SH-SY5Y (cell line): ENCODE measurements at regions not wholly inside any gene's neighbourhood (a gene's known extent, or its start where the extent isn't known, plus 50 kb on each side); places are given as distances from the start of the nearest gene placed in this dataset.

Experiments
- GATA2 ChIP-seq: IDR thresholded peaks from 2 replicates; pipeline ENCODE4 v1.6.1; 2011; ENCODE audit warnings: mild to moderate bottlenecking, low read depth, low read length
- GATA3 ChIP-seq: IDR thresholded peaks from 2 replicates; pipeline ENCODE4 v1.6.1; 2011; ENCODE audit warnings: low read depth, mild to moderate bottlenecking, low read length, moderate library complexity

DNA sequence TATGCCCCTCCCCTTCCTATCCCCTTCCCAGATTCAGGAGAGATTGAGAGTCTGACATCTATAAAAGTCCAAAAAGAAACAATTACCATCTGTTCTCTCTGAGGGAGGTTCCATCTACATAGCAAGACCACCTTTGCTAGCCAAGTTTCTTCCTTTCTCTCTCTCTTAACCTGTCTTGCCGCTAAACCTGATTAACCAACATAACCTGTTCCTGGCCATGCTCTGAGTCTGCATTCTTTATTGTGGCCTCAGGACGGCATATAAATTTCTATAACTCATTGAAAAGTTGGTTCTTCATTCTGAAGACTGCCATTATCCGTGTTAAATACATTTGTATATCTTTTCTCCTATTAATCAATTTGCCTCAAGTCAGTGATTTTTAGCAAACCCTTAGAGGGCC lies 594.0 kb downstream of the KCNH5 start:
- TF ChIP-seq GATA2 (no peak), GATA3 (no peak)

DNA sequence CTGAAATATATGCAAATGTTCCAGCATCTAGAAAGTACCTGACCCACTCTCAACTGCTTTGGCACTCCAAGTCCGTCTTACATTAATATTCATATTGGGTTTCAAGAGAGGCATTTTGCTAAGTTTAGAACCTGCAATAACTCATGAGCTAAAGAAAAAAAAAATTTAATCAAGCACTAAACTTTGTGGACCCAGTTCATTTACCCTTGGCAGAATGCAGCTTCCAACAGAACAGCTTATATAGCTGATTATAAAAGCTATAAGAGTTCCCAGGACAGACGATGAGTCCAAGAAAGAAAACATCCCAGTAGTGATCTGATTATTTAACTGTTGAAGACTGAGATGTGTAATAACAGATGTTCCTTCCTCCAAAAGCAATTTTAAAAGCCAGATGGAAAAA lies 592.0 kb downstream of the KCNH5 start:
- TF ChIP-seq GATA3 (no peak), GATA2 (no peak)

DNA sequence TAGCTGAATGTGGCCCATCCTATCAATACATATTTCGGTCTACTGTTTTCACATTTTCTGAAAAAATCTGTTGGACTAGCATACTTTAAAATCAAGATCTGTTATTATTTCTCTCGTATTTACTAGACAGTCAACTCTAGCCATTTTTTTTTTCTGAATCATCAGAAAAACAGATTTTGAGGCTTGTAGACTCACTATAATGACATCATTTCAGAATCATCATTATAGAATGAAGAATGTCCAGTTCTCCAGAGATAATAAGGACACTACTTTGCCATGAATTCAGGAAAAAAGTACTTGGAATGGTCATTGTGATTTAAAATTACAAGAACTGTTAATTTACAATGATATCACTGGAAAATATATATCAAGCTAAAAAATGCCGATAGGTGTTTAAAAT lies 589.8 kb downstream of the KCNH5 start:
- TF ChIP-seq GATA3 (no peak), GATA2 (no peak)

DNA sequence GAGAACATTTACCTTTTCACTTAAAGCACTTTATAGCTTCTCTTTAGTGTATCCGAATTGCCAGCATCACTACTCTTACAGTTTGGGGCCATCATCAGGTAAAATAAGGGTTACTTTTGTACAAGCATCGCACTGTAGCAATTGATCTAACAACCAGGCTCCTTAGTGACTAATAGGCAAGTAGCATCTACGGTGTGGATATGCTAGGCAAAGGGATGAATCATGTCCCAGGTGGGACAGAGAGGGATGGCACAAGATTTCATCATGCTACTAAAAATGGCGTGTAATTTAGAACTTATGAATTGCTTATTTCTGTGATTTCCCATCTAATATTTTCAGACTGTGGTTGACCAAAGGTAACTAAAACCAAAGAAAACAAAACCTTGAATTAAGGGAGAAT lies 582.3 kb downstream of the KCNH5 start:
- TF ChIP-seq GATA2 (no peak), GATA3 (no peak)

DNA sequence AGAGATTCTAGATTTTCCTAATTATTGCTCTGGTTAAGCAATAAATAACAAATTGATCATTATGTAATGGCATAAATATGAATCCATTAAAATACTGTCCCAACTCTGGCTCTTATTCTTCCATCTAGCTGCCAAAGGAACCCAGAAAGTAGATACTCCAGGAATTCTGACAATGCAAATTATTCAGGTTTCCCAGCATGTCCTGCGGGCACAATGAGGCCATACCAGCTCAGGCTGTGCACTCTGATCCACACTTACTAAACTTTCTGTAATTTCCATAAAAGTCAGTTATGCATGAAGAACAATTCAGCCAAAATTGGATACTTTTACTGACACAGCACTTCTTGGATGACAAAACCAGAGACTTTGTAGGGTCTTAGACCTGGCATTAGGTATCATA lies 576.3 kb downstream of the KCNH5 start:
- TF ChIP-seq GATA3: no peak
- TF ChIP-seq GATA2: no peak

DNA sequence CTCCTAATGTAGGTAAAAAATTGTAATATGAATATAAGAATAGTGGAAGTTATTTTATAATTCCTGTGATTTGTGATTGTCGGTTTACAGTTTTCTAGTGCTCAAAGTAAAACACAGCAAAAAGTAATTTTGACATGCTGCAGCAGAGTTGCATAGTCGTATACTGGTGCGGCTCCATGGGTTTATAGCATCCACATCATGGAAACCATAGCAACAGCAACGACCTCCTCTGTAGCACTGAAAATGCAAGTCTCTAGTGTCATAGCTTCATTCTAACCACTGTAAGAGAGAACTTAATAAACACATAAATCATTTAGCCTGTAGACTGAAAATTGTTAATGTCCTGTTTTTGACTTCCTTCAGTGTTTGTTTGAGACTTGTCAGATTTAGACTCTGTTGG lies 574.3 kb downstream of the KCNH5 start:
- TF ChIP-seq GATA2 (no peak), GATA3 (no peak)

DNA sequence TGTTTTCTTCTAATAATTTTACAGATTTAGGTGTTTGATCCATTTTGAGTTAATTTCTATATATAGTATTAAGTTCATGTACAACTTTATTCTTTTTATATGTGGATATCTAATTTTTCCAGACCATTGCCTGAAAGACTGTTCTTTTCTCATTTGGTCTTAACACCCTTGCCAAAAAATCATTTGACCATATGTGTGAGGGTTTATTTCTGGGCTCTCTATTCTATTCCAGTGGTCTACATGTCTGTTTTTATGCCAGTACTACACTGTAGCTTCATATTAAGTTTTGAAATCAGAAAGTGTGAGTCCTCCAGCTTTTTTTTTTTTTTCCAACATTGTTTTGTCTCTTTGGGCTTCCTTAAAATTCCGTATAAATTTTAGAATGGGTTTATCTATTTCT lies 554.1 kb downstream of the KCNH5 start:
- TF ChIP-seq GATA3: no peak
- no peak for TF ChIP-seq GATA2

DNA sequence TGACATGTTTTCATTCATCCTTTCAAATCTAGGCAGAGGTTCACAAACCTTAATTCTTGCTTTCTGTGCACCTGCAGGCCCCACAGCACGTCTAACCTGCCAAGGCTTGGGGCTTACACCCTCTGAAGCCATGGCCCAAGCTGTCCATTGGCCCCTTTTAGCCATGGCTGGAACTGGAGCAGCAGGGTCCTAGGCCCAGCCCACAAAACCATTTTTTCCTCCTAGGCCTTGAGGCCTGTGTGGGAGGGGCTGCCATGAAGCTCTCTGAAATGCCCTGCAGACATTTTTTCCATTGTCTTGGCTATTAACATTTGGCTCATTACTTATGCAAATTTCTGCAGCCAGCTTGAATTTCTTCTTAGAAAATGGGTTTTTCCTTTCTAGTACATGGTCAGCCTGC lies 547.5 kb downstream of the KCNH5 start:
- TF ChIP-seq GATA2 (no peak), GATA3 (no peak)

DNA sequence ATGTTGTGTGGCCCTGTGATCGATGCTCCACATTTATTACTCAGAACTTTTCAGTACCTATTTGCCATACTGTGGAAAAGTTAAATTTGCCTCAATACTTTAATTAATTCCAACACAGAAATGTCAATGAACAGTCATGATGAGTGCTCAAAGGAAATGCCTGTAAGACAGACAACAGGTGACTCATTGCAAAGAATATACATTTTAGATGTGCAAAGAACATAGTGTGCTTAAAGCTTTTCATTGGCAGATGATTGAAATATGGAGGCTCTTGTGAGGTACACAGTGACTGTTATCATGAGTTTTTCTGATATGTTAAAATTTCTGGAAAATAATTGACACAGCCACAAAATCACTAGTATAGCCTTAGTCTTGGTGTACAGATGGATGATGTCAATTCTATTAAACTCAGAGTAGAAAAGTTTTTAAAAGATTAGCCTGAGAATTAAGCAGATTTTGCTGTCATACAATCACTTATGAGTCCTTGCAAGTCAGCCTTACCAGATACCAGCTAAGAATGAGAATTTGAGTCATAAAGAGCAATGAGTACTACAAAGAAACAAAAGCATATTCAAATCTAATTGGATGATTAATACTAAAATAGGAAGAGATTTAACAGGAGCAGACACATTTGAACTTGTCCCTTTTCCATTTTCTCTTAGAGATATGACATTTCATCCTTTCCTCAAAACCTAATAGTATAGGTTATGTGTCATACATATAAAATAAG lies 544.1 kb downstream of the KCNH5 start:
- TF ChIP-seq GATA2: no peak
- no peak for TF ChIP-seq GATA3

DNA sequence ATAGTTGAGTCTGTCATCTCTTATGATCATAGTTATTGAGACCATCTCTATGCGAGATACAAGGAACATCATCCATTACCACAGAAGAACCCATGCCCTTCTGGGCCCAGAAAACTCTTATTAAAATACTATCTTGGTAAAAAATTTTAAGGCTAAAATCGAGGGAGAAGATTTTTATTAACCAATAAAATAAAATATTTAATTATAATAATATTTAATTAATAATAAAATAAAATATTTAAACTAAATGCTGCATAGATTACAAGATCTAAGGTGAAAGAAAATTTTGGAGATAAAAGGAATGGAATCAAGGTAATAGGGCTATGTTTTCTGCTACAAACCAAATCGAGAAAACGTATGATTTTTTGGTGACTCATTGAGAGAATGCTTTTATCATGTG lies 540.2 kb downstream of the KCNH5 start:
- TF ChIP-seq GATA2 (no peak), GATA3 (no peak)

DNA sequence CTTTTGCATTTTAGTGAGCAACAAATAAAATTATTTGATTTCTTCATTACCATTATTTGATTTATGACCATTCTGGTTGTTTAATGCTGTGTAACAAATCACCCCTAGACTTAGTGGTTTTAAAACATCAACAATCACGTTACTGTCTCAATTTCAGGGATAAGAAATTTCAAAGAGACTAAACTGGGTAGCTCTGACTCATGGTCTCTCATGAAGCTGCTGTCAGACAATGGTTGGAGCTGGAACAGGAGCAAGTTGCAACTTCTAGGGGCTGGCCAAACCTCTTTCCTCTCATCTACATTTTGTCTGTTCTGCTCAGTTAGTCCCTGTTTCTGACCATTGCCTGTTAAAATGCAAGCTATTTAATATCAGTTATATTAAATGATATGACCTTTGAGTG lies 517.0 kb downstream of the KCNH5 start:
- TF ChIP-seq GATA3: no peak
- no peak for TF ChIP-seq GATA2

DNA sequence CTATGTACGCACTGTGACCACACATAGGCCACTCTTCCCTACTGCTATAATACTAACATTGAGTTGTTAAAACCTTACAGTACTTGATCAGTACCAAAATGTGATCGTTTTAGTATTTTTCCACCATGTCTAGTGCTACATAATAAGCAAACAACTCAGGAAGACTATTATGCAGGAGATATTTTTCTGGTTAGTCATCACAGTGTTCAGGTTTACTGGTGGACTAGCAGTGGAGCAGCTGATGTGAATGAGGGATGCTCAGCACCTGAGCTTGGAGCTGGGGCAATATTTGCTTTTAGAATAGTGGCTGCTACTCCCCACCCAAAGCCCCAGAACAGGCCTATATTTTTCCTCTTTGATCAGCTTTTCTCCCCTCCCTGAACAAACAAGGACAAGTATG lies 513.1 kb downstream of the KCNH5 start:
- TF ChIP-seq GATA2 (no peak), GATA3 (no peak)

DNA sequence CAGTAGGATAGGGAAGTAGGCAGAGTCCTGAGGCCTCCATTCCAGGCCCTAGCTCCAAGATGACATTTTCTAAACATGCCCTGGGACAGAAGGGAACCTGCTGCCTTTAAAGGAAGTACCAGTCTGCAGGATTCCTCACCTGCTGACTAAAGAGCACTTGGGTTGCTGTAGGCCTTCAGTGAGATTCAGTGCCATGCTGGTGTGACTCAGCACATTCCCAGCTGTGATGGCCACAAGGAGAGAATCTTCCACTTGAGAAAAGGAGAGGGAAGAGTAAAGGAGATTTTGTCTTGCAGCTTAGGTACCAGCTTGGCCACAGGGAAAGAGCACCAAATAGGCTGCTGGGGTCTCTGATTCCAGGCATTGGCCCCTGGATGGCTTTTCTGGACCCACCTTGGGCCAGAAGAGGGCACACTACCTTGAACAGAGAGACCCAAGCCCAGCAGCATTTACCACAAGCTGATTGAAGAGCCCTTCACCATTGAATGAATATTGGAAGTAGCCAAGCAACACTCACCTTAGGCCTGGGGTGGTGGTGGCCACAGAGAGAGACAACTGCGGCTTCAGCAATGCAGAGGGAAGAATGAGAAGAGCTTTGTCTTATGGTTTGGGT lies 498.3 kb downstream of the KCNH5 start:
- TF ChIP-seq GATA2: no peak
- TF ChIP-seq GATA3: no peak

DNA sequence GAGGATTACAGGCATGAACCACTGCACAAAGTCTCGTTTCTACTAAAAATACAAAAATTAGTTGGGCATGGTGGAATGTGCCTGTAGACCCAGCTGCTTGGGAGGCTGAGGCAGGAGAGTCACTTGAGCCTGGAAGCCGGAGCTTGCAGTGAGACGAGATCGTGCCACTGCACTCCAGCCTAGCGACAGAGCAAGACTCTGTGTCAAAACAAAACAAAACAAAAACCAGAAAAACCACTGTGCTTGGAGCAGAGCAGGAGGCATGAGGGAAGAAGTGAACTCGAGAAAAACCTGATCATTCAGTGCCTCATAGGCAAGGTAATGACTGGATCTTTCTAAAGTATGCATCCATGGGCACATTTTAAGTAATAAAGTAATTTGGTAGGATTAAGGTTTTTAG lies 487.8 kb downstream of the KCNH5 start:
- no peak for TF ChIP-seq GATA3
- no peak for TF ChIP-seq GATA2

DNA sequence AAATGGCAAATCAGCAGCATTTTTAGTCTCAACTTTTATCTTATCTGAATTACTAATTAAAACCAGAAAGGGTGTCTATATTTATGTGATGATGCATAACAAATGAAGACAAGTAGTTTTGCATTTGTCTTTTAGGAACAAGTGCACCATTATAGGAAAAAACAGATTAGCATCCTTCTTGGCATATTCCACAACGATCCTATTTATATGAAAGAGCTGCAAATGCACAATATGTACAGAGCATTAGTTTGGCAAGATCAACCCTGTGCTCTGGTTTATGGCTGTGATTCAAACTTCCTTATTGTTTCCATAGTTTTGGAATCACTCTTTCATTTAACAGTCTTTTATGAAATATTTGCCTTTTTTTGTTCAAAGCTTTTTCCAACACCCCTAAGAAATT lies 486.8 kb downstream of the KCNH5 start:
- TF ChIP-seq GATA2 (no peak), GATA3 (no peak)
